ENCODE measurements at regions not wholly inside any gene's neighbourhood (a gene's known extent, or its start where the extent isn't known, plus 50 kb on each side); places are given as distances from the start of the nearest gene placed in this dataset.

DNA sequence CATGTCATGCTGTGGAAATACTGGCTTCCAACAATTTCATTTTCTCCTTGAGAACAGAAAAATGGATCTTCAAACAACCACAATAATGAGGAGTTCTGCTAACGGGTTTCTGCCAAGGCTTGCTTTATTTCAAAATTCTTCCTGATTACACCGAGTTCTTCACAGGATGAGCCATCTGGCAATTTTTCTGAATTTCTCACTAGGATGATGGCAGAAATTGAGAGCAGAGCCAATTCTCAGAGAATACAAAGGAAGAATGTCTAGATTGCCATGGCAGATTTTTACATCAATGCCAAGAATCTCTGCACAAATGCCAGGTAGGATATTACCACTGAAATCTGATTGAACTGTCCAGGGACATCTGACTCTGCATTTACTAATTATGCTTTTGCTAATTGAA lies 619.0 kb upstream of the CHRM3 start:
- no peak overlapping the region for H3K27ac ChIP-seq
- TF ChIP-seq, protein P1, sequence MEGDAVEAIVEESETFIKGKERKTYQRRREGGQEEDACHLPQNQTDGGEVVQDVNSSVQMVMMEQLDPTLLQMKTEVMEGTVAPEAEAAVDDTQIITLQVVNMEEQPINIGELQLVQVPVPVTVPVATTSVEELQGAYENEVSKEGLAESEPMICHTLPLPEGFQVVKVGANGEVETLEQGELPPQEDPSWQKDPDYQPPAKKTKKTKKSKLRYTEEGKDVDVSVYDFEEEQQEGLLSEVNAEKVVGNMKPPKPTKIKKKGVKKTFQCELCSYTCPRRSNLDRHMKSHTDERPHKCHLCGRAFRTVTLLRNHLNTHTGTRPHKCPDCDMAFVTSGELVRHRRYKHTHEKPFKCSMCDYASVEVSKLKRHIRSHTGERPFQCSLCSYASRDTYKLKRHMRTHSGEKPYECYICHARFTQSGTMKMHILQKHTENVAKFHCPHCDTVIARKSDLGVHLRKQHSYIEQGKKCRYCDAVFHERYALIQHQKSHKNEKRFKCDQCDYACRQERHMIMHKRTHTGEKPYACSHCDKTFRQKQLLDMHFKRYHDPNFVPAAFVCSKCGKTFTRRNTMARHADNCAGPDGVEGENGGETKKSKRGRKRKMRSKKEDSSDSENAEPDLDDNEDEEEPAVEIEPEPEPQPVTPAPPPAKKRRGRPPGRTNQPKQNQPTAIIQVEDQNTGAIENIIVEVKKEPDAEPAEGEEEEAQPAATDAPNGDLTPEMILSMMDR (IDR thresholded peaks at IDR 0.05): no peak
- TF ChIP-seq ZFX (IDR thresholded peaks at IDR 0.05; ENCODE audit: borderline replicate concordance): no peak

- no peak for TF ChIP-seq ZFX (IDR thresholded peaks at IDR 0.05; ENCODE audit: borderline replicate concordance)
- TF ChIP-seq, protein P1 (IDR thresholded peaks at IDR 0.05): no peak
- no peak overlapping the region for H3K27ac ChIP-seq
Observed at GRCh38 chr1:238764779-238765178, 621.6 kb upstream of the CHRM3 start.

DNA sequence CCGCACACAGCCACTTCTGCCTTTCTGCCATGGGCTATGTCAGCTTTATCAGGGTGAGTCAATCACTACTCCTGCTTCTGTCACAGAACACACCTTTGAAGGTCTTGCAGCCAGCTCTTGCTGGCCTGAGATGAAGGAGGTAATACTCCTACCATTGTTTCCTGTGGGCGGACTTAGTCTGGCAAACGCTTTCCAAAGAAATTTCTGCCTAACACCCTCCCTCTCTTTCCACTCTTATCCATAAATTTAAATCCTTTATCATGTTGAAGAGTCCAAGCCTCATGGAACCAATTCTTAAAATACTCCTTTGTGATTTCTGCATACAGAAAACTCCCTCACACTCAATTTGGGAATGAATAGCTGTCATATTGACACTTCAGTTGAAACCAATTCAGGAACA lies 633.1 kb upstream of the CHRM3 start:
- no peak for TF ChIP-seq ZFX (IDR thresholded peaks at IDR 0.05; ENCODE audit: borderline replicate concordance)
- TF ChIP-seq, protein P1 (IDR thresholded peaks at IDR 0.05): no peak
- no peak overlapping the region for H3K27ac ChIP-seq

GRCh38 chr1:238752327-238752726 lies 634.0 kb upstream of the CHRM3 start:
- TF ChIP-seq ZFX (IDR thresholded peaks at IDR 0.05; ENCODE audit: borderline replicate concordance): no peak
- TF ChIP-seq, protein P1 (IDR thresholded peaks at IDR 0.05): no peak
- H3K27ac ChIP-seq: no peak overlapping the region

DNA sequence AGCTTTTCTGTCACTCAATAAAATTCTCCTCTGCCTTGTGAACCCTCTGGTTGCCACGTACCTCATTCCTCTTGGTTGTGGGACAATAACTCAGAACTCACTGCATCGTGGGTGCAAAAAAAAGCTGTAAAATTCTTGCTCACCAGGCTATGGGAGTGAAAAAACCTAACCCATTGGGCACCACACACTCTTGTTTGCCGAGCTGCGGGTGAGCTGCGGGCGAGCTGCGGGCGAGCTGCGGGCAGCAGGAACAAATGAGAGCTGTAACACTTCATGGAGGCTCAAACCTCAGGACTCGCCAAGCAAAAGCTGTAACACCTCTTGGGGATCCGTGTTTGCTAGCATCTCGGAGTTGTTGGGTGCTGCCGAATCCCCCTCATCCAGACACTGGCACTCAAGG lies 641.3 kb upstream of the CHRM3 start:
- TF ChIP-seq ZFX (IDR thresholded peaks at IDR 0.05; ENCODE audit: borderline replicate concordance): no peak
- TF ChIP-seq, protein P1 (IDR thresholded peaks at IDR 0.05): no peak
- no peak overlapping the region for H3K27ac ChIP-seq

DNA sequence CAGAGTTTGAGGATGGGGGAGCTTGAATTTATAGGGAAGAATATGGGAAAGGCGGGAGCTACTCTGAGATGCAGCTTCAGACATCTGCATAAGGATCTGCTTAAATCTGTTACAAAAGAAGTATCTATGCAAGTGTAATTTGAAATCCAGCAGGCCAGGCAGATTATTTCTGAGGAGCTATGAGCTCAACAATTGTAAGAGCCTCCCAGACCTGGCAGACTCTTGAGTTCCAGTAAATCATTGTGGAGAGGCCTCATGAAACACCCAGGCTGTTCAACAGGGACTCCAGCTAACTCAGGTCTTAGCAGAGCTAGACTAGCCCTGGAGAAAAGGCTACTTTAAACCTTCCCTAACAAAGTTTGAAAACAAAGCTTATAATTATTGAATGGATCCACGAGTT lies 647.5 kb upstream of the CHRM3 start:
- no peak for TF ChIP-seq ZFX (IDR thresholded peaks at IDR 0.05; ENCODE audit: borderline replicate concordance)
- TF ChIP-seq, protein P1 (IDR thresholded peaks at IDR 0.05): no peak
- no peak overlapping the region for H3K27ac ChIP-seq

DNA sequence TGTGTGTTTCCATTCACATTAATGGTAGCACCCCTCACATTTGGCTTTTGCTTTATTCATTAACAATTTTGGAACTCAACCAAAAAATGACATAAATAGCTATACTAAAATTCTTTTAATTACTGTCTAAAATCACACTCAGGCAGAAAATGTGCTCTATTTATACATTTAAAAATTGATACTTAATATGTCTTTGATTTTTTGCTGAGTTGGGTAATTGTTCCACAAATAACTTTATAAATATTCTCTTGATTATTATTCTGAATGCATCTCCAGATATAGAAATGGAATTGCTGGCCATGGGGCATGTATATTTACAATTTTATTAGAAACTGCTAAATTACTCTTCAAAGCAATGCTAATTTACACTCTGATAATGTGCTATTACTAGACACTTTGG lies 658.7 kb upstream of the CHRM3 start:
- no peak overlapping the region for H3K27ac ChIP-seq
- TF ChIP-seq, protein P1 (IDR thresholded peaks at IDR 0.05): no peak
- TF ChIP-seq ZFX (IDR thresholded peaks at IDR 0.05; ENCODE audit: borderline replicate concordance): no peak

All from 22Rv1 (cell line).